A673 (cell line): ENCODE measurements at regions not wholly inside any gene's neighbourhood (a gene's known extent, or its start where the extent isn't known, plus 50 kb on each side); places are given as distances from the start of the nearest gene placed in this dataset.

Experiments used
- BruUV-seq: library from RNA; stranded (reverse); fragments of 400-500 nt; replicated peaks from 2 replicates; lab custom pipeline; 2021; lab: Mats Ljungman, UMichigan
- CTCF ChIA-PET: fragments of 300-600 bp; sonication (Branson Sonifier 250); formaldehyde crosslinking; loops from one replicate; lab custom pipeline; 2022; ENCODE audit warnings: antibody characterized with exemption; lab: Charles Lee
- POLR2A ChIA-PET: fragments of 300-600 bp; sonication (Branson Sonifier 250); formaldehyde crosslinking; loops from one replicate; lab custom pipeline; 2022; ENCODE audit warnings: antibody characterized with exemption; ENCODE audit not compliant: low non-redundant PET; lab: Charles Lee
- DNase-seq: peaks from one replicate; pipeline ENCODE4 v3.0.0-alpha.2; 2015; ENCODE audit warnings: low spot score
- H3K27ac ChIP-seq: fragments of 200-600 bp; sonication (generic); 2 replicates; pipeline ENCODE4 v1.5.1; 2016; ENCODE audit warnings: mixed run types, low read depth, mild to moderate bottlenecking, mixed read lengths, antibody characterized with exemption, low read length; ENCODE audit not compliant: poor library complexity, severe bottlenecking
- H3K27me3 ChIP-seq: fragments of 200-600 bp; sonication (generic); replicated peaks from 2 replicates; pipeline ENCODE4 v1.6.1; 2017; ENCODE audit warnings: mixed run types, low read depth, mild to moderate bottlenecking, mixed read lengths, antibody characterized with exemption, low read length; ENCODE audit not compliant: insufficient read depth, poor library complexity
- H3K36me3 ChIP-seq: fragments of 200-600 bp; sonication (generic); 2 replicates; pipeline ENCODE4 v1.6.1; 2016; ENCODE audit warnings: mixed run types, mild to moderate bottlenecking, mixed read lengths, antibody characterized with exemption, low read length; ENCODE audit not compliant: insufficient read depth, poor library complexity, severe bottlenecking
- H3K4me1 ChIP-seq: fragments of 200-600 bp; sonication (generic); 2 replicates; pipeline ENCODE4 v1.6.1; 2017; ENCODE audit warnings: mixed run types, mild to moderate bottlenecking, mixed read lengths, antibody characterized with exemption, low read length; ENCODE audit not compliant: insufficient read depth, poor library complexity, severe bottlenecking
- H3K4me3 ChIP-seq: fragments of 200-600 bp; sonication (generic); 2 replicates; pipeline ENCODE4 v1.5.1; 2016; ENCODE audit warnings: low read depth, mixed run types, mild to moderate bottlenecking, mixed read lengths, low read length; ENCODE audit not compliant: poor library complexity, severe bottlenecking
- H3K9me3 ChIP-seq: fragments of 200-600 bp; sonication (generic); 2 replicates; pipeline ENCODE4 v1.6.1; 2016; ENCODE audit warnings: mixed run types, low read depth, mild to moderate bottlenecking, mixed read lengths, antibody characterized with exemption, low read length; ENCODE audit not compliant: poor library complexity, severe bottlenecking
- EZH2 ChIP-seq: fragments of 200-600 bp; sonication (generic); IDR thresholded peaks from 2 replicates; pipeline ENCODE4 v1.6.1; 2017; ENCODE audit warnings: borderline replicate concordance, low read depth, mild to moderate bottlenecking, mixed read lengths, antibody characterized with exemption, low read length; ENCODE audit not compliant: poor library complexity, severe bottlenecking
- intact Hi-C: fragments of 100-400 bp; cut with micrococcal nuclease; formaldehyde crosslinking; loops from one replicate; pipeline ENCODE4 v1.10.0; 2022; ENCODE audit not compliant: unreplicated experiment
- TF ChIP-seq, protein P1 (sequence below): fragments of 300-800, 200-600 bp; sonication (generic); conservative IDR thresholded peaks from 2 replicates; pipeline ENCODE4 v1.5.1; 2017; ENCODE audit warnings: low read depth, mild to moderate bottlenecking, antibody characterized with exemption, low read length, moderate library complexity, mixed read lengths

DNA sequence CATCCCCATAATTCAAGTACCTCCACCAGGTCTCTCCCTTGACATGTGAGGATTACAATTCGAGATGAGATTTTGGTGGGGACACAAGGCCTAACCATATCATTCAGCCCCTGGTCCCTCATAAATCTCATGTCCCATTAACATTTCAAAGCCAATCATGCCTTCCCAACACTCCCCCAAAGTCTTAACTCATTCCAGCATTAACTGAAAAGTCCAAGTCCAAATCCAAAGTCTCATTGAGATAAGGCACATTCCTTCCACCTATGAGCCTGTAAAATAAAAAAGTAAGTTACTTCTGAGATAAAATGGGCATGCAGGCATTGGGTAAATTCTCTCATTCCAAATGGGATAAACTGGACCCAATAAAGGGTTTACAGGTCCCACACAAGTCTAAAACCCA is 849.7 kb downstream of the BCL11A start:
- BruUV-seq, result no TSS peak
- intact Hi-C loops, result no loop called here
- H3K4me1 ChIP-seq, result no peaks in the 10 kb centered on the region
- H3K9me3 ChIP-seq, result no peaks in the 10 kb centered on the region
- H3K27ac ChIP-seq, result no peak overlapping the region
- no peak overlapping the region for H3K4me3 ChIP-seq
- H3K36me3 ChIP-seq, result no peaks in the 10 kb centered on the region
- ChIA-PET POLR2A (no interaction called here), CTCF (no interaction called here)
- no peaks in the 10 kb centered on the region for H3K27me3 ChIP-seq
- no peak for TF ChIP-seq EZH2
- TF ChIP-seq, protein P1, sequence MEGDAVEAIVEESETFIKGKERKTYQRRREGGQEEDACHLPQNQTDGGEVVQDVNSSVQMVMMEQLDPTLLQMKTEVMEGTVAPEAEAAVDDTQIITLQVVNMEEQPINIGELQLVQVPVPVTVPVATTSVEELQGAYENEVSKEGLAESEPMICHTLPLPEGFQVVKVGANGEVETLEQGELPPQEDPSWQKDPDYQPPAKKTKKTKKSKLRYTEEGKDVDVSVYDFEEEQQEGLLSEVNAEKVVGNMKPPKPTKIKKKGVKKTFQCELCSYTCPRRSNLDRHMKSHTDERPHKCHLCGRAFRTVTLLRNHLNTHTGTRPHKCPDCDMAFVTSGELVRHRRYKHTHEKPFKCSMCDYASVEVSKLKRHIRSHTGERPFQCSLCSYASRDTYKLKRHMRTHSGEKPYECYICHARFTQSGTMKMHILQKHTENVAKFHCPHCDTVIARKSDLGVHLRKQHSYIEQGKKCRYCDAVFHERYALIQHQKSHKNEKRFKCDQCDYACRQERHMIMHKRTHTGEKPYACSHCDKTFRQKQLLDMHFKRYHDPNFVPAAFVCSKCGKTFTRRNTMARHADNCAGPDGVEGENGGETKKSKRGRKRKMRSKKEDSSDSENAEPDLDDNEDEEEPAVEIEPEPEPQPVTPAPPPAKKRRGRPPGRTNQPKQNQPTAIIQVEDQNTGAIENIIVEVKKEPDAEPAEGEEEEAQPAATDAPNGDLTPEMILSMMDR, result no peak
- no peak for DNase-seq

DNA sequence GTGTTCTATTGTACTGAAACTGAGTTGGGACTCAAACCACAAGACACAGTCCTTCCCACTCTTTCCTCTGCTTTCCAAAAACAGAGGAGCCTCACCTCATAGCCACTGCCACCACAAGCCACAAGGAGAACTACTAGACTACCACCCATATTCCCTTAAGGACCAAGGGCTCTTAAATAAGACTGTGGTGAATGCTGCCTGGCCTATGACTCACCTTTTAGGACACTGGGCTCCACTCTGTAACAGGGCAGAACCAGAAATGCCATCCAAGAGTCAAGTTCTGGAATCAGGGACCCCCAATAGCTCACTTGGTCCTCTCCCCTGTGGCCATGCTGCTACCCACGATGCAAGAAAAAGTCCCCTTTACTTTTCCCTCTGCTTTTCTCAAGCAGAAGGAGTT is 851.4 kb downstream of the BCL11A start:
- H3K4me1 ChIP-seq, result no peaks in the 10 kb centered on the region
- no peak overlapping the region for H3K27ac ChIP-seq
- TF ChIP-seq, protein P1, result no peak
- no peak for TF ChIP-seq EZH2
- ChIA-PET POLR2A (no interaction called here), CTCF (no interaction called here)
- DNase-seq, result no peak
- H3K9me3 ChIP-seq, result no peaks in the 10 kb centered on the region
- H3K36me3 ChIP-seq, result no peaks in the 10 kb centered on the region
- no peak overlapping the region for H3K4me3 ChIP-seq
- no TSS peak for BruUV-seq
- H3K27me3 ChIP-seq, result no peaks in the 10 kb centered on the region
- intact Hi-C loops, result no loop called here

DNA sequence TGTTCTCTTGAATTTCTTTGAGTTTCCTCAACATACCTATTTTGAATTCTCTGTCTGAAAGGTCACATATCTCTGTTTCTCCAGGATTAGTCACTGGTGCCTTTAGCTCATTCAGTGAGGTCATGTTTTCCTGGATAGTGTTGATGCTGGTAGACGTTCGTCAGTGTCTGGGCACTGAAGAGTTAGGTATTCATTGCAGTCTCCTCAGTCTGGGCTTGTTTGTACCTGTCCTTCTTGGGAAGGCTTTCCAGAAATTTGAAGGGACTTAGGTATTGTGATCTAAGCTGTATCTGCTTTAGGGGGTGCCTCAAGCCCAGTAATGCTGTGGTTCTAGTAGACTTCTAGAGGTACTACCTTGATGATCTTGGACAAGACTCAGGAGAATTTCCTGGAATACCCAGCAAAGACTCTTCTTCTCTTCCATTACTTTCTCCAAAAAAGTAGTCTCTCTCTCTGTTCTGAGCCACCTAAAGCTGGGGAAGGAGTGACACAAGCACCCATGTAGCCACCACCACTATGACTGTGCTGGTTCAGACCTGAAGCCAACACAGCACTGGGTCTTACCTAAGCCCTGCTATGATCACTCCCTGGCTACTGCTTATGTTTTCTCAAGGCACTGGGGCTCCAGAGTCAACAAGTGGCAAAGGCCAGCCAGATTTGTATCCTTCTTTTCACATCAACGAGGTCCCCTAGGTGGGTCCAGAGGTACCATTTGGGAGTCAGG is 852.0 kb downstream of the BCL11A start:
- no peak for DNase-seq
- H3K4me3 ChIP-seq, result no peak overlapping the region
- ChIA-PET POLR2A (no interaction called here), CTCF (no interaction called here)
- H3K36me3 ChIP-seq, result no peaks in the 10 kb centered on the region
- no peak overlapping the region for H3K27ac ChIP-seq
- BruUV-seq, result no TSS peak
- intact Hi-C loops, result no loop called here
- H3K4me1 ChIP-seq, result no peaks in the 10 kb centered on the region
- H3K27me3 ChIP-seq, result no peaks in the 10 kb centered on the region
- no peak for TF ChIP-seq EZH2
- TF ChIP-seq, protein P1, result no peak
- H3K9me3 ChIP-seq, result no peaks in the 10 kb centered on the region
